Left kidney (tissue), 1 donor: ENCODE measurements at regions not wholly inside any gene's neighbourhood (a gene's known extent, or its start where the extent isn't known, plus 50 kb on each side); places are given as distances from the start of the nearest gene placed in this dataset.

Experiments
- DNase-seq: peaks from one replicate; pipeline ENCODE4 v3.0.0-alpha.2; 2013

DNA sequence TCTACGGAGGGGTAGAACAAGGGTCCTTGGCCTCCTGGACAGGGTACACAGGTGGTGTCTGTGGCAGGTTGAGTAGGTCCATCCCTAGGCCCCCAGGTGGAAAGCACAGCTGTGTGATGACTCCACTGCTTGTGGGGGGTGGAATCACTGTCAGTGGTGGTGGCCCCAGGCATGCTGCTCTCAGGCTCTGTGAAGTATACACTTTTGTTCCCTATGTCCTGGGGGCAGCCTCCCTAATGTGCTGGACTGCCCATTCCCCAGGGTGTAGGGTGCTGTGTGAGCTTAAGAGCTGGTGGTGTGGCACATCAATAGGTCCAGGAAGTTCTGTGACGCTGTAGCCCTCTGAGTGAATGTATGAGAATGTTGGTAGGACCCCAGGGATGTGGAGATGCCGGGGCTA lies 197.2 kb upstream of the SLC10A2 start:
- DNase-seq, result no peak

DNA sequence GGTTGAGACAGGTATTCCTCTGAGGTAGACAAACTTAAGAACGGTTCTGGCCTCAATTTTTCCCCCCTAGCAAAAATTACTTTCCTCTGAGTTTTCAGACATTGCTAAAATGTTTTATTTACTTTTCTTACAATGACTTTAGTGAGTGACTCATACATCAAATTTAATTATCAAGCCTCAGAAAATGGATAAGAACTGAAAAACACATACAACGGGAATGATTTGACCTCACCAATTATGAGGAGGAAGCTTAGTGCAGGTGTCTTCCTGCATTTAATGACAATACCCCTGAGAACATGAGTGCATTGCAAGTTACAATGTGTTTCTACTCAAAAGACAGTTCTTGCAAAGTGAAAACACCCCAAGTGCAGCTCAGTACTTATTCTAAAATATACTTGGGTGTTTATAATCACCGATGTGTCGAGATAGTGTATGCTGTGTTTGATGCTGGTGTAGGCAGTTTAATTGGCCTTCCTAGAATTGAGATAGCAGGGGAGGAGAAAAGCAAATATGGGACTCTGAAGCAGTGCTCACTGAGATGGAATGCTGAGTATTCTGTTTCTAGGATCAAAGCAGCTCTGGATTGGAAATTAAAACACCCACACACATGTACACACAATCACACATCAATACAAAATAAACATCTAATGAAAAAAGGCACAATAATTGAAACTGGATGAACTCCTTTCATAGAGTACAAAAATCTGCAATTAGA lies 189.5 kb upstream of the SLC10A2 start:
- DNase-seq, result peak; percentile 42

DNA sequence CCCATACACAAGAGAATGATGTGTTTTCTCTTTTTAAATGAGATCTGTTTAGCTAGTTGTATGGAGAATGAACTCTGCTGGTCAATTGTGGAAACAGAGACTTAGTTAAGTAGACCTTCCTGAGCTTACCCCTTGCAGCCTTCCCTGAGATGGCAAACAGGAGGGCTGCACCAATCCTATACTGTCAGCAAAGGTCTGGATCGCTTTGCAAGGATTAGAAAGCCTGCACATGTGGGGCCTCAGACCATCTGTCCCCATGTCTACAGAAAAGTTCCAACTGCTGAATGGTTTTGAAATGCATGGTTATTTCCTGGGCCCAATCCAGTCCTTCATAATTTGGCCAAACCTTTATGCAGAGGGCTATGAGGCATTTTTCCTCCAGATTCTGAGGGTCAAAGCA lies 183.9 kb upstream of the SLC10A2 start:
- DNase-seq, result no peak

DNA sequence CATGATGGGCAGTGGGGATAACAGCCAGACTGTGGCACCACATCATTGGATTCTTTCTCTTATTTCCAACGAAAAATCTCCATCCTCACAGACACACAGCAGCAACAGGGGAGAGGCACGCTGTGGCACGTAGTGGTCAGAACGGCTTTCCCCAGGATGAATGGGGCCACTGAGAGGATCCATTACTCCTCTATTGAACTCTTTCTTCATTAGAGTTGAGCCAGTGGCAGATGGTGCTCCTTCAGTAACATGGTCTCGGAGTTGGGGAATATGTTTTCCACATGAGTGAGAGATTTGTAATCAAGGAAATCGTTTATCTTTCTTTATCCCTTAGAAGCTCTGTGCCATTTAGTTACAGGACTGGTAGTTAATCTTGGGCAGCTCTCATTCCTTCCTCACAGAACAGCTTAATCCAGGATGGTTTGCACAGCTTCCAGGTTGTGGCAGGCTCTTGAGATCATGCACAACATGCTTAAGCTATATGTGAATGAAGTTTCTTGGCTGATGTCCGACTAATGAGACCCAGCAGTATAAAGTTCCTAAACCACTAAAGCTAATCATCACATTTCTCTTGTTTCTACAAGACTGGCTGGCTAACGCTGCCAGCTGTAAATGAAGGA lies 180.5 kb upstream of the SLC10A2 start:
- no peak for DNase-seq

DNA sequence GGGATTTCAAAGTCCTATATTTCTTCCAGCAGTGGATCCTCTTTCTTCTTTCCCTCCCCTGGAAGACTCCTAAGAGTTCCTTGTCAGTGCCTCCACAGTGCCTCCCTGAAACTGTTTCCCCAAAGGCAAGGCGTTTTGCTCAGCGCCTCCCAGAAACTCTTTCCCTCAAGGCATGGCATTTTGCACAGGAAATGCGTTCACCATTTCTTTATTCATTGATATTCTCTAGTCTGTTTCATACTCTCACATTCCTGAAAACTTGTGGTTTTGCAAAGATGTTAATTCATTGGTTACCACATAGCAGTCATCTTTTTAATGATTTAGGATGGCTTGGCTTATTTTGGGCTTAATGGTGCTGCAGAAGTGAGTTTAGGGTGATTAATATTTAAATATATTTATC lies 177.3 kb upstream of the SLC10A2 start:
- DNase-seq, result no peak

DNA sequence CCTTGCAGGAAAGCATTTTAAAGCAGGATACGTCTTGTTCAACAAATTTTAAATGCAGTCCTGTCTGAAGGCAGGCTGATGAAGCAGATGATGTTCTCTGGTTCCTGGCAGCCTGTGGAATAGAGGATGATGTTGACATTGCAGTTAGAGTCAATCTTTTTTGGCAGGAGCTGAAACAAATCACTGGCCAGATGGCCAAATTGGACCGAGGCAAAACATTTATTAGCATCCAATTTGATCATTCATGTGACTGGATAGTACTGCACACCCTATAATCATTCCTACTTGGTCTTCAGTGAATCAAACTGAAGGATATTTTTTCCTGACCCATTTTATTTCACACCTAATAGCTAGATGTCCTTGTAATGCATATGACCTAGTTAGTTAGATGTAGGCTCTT lies 172.2 kb upstream of the SLC10A2 start:
- DNase-seq, result no peak

DNA sequence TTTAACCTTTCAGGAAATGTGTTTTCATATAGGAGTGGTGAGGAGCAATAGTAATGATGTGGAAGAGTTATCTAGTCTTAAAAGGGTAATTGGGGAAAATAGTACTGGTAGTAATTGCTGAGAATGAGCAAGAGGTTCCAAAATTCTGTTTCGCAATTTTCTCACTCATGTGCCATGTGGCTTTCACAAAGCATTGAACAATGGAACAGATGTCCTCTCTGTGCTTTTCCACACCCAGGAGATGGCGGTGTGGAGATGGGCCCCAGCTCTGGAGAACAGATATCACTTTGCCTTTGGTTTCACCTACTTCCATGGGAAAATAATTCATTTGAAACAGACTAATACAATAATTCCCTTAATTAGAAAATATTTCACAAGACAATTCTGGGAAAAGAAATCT lies 170.0 kb upstream of the SLC10A2 start:
- DNase-seq, result no peak

DNA sequence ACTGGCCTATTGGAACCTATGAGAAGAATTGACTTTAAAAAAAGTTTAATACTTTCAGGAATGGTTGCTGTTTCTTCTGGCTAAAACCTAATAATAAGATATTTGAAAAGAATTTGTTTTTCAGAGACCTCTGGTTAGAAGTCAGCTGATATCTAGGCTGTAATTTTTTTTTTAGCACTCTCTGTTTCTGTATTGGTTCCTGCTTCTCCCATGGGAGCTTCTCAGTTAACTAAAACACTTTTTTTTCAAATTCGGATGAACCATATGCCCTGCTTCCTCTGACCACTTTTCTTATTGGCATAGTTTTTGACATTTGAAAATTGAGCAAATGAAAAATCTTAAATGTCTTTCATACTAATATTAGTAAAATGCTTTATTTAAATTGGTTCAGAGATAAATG lies 163.5 kb upstream of the SLC10A2 start:
- DNase-seq, result no peak

DNA sequence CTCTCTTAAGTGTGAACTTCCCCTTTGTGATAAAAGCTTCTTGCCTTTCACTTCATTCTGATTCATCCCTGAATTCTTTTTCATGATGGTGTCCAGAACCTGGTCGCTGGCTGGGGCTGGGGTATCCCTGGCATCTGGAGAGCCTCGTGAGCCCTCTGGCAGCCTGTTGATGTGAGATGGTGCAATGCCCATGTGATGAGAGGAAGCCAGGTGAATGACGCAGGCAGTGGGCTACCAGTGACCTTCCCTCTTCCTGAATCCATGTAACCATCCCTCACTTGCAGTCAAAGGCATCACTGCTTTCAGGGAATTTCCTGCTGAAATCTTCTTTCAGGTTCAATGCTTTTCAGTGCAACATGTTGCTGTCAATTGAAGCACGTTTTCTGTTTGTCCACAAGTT lies 158.6 kb upstream of the SLC10A2 start:
- DNase-seq, result no peak

DNA sequence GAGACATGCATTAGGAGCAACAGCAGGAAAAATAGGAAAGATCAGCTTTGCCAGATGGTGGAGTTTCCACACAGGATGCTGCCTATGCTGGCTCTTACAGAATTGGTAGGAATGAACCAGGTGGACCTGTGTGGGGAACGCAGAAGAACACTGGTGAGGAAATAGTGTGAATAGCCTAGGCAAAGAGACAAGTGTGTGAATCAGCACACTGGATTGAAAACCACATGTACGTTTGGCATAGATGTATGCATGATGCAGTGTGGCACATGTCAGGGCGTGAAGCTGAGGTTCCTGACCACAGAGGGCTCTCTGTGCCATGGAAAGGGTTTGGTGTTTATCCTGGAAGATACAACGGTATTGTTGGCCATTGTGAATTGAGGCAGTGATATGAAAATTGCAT lies 156.5 kb upstream of the SLC10A2 start:
- DNase-seq, result no peak

DNA sequence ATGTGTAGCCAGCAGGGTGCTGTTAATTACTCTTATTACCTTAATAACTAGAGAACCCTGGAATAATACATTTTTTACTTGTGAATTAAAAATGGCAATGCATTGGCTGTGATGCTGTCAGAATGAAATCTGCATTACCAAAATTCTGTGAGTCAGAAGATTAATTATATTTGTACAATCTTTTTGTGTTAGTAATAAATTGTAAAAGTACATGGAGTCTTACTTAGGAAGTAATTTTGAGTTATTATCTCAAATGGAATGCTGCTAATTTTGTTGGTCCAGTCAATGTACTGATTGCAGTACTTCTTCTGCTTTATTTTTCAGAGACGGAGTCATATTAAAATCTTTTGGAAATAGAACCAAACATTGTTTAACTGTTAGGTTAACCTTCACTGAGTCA lies 152.0 kb upstream of the SLC10A2 start:
- no peak for DNase-seq

DNA sequence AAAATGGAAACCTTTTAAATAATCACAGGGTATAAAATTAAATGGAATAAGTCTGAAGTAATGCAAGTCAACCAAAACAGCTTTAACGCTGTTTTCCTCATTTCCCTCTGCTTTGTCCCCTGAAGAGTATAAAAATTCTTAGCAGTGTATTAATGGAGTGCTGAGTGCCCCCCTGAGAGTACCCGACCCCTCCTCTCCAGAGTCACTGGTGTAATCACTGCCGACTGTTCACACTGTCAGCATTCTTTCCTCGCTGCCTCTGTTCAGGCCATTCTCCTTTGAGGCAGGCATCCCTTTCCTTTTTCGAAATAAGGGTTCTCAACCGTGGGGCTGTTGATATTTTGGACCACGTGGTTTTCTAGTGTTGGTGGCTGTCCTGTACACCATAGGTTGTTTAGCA lies 146.9 kb upstream of the SLC10A2 start:
- DNase-seq, result no peak

DNA sequence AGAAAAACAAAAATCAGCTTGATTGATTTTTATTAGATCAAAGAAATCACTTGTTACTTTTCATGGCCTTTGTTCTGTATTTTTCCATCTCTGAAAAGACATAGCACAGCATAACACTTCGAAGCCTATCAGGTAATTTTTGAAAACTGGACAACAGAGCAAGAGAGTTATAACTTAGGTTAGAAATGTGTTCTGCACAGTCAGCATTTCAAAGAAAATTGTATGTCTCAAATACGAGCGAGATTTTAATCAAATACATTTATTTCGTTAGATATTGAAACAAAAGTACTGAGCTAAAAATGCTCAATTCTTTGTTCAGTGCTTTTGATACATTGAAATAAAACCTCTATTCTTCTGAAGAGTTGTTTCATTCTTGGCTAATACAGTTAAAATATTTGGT lies 144.1 kb upstream of the SLC10A2 start:
- DNase-seq, result no peak

DNA sequence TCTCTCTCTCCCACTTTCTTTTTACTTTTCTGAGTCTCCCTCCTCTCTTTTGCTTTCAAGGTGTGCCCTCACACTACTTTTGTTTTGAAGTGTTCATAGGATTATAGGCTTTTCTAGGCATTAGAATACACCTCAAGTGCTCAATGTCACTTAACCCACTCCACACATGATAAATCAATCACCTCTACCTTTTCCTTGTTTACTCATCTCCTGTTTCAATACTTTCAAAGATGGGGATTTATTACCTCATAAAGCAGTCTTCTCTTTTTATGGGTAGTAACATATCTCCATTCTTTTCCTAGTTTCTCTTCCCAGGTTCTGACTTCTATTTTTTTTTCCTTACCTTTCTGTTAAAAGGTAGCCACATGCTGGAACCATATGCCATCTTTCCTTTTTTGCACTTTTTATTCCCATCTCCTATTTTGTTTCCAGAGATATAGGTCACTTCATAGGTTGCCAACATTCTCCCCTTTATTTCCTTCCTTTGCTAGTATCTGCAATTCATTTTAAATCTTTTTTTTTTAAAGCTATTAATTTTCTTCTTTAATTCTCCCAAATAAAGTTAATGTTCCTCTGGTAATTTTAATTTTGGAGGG lies 137.6 kb upstream of the SLC10A2 start:
- DNase-seq, result peak; percentile 35

DNA sequence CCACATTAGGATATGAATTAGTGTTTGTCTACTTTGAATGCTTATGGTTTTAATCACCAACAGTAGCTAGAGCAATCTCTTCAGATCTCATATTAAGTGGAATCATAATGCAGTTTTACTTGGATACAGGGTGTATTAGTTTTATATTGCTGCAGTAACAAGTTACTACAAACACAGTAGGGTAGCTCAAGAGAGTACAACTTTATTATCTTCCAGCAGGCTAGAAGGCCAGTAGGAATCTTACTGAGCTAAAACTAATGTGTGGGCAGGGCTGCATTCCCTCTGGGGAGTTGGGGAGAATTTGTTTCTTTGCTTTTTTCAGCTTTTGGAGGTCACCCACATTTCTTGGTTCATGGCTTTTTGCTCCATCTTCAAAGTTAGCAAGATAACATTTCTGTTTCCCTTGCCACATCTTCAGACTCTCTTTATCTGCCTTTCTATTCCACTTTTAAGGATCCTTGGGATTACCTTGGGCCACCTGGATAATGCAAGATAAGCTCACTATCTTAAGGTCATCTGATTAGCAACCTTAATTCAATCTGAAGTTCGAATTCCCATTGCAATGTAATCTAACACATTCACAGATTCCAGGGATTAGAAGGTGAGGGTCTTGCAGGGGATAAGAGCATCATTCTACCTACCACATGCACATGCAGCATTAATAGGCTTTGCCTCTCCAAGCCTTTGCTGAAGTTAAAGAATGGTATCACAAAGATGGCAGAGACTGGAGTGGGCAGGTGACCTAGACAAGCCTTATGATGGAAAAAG lies 134.1 kb upstream of the SLC10A2 start:
- DNase-seq, result no peak

DNA sequence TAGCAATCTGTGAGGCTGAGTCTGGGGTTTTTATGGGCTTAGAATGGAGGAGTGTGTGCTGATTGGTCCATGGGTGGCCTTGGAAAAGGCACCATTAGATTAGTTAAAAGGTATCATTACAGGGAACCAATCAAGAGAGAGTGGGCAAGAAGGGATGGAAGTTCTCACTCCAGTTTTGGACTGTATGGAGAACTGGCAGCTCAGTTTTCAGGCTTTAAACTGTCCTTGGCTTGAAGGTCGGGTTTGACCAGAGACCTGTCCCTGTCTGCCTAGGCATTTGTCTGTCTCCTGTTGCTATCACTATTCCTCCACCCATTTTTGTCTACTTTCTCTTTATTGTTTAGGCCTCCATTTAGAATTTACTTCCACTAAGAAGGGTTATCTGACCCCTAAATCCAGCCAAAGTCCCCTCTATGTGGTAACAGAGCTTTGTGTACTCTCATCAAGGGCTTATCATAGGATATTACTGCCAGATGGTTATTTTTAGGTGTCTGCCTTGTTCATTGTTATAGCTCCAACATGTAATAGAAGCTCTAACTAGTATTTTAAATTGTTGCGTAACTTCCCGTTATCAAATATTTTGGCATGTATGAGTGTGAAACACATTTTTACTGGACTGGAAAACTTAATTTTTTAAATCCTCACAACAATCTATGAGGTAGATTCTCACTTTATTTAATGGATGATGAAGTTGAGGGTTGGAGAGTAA lies 133.3 kb upstream of the SLC10A2 start:
- DNase-seq, result no peak

DNA sequence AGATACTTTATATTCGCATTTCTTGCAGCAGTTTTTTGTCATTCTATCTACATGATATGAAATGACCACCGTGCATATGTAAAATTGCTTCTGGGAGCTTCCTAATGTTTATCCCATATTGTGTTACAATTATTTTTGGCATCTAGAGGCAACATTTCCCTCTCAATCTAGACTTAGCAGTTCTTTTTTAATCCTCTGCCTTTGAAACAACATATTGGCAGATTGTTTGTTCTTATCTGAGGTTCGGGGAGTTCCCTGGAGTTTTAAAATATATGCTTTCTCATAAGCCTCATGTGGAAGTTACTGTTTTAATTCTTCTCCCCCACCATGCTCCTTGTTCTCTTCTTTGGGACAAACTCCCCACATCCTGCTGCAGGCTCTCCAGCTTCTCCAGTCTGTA lies 130.1 kb upstream of the SLC10A2 start:
- DNase-seq, result no peak

DNA sequence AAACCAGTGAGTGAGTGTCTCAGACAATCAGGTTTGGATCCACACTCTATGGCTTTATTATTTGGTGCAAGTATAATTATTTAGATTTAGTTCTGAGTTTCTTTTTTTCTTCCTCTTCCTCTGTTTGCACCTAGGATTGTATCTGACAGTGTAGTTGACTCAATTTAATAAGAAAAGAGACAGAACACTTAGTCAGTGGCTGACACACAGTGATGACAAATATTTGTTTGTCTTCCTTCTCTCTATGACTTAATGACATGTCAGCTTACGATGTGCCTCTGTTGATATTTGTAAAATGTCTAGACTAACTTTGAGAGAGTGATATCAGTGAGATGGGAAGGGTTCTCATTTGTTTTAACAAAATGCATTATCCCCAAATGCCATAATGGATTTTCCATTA lies 129.5 kb upstream of the SLC10A2 start:
- DNase-seq, result no peak

DNA sequence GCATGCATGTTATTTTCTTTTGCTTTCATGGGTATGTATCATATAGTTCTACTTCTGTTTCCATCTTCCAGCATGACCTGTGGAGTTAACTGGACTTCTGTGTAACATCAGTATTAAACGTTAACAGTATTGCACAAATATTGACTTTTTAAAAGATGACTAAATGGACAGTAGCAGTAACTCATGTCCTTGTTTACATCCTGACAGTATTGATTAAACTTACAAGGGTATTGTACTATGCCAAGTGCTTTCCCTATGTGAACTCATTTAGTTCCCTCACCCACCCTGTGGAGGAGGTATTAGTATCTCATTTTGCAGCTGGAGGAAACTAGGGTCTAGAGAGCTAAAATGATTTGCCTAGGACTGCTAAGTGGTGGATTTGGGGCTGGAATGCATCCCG lies 128.7 kb upstream of the SLC10A2 start:
- DNase-seq, result no peak

DNA sequence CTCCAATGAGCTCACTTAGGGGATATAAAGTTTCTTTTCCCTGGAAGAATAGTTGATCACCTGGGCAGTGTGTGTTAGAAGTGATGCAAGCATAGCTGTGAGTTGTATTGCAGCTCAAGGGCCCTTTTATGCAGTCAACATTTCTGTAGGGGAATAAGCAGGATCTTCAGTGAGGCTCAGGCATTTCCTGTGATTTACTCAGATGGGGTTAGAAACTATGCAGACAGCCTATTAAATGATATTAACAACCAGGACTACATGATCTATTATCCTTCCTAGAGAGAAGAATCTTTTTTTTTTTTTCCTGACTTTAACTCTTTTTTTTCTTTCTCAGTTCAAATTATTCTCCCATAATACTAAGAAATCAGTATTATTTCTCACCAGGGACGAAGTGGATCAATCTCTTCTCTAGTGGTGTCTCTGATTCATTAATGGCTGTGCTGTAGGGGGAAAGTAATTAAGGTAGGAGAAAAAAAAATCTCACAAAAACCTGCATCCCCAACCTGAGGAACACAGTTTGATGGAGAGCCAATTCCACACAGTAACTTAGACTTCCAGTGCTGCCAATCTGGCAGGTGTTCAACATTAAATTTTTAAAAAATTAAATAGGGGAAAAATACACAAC lies 126.4 kb upstream of the SLC10A2 start:
- DNase-seq, result no peak

DNA sequence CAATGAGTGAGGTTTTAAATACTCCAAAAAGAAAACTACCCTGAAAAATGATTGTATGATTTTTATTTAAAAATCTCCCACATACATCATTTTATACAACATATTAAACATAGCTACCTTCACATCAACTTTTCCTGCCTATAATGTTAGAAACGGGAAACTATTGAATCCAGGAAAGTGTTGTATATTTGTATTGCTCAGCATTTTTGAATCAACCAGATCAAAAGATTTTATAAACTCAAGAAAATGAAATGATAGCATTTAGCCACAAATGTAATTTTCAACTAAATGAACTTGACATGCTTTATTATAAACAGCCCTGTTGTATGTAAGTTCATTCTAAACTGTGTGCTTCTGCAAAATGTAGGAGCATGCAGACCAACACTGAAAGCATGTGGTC lies 124.6 kb upstream of the SLC10A2 start:
- no peak for DNase-seq

DNA sequence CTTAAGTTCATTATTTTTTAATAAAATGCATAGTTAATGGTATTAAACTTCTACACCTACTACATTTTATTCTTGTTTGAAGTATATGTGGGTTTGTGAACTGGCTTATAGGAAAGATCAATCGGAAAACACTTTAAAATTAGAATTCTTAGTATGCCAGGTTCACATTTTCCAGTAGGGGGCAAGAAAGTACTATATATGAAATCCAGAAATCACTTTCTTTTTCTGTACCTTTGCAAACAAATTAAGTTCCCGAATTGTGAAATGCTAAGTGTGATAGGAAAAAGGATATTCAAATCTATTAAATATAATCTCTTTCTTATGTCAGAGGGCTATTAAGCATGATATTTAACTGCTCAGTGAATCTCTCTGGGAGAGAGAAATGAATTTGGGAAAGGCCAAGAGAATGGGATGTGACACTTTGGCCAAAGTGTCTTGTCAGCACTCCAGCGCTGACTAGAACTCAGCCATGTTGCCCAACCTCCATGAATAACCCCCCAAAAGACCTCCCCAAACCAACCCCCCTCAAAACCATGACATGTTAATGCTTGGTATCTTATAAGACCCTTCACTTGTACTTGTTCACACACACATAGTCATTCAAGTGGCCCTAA lies 122.6 kb upstream of the SLC10A2 start:
- DNase-seq, result peak; percentile 39
